HUDEP-2 (cell line): ENCODE measurements at regions not wholly inside any gene's neighbourhood (a gene's known extent, or its start where the extent isn't known, plus 50 kb on each side); places are given as distances from the start of the nearest gene placed in this dataset.
"Not testable (repeated sequence)": the region's sequence is repeated elsewhere in the genome, so short reads cannot be mapped to it uniquely, and the experiment has no call there.

Experiments used
- DNase-seq, 76 experiments: peaks; one replicate each; lab custom pipeline; 2025; ENCODE audit not compliant: unreplicated experiment in 76 of 76; lab: John Stamatoyannopoulos, UW

- no peak for DNase-seq
Observed at GRCh38 chr17:54662978-54663876, 237.4 kb upstream of the TOM1L1 start.

- no peak for DNase-seq
Observed at GRCh38 chr17:54666559-54666958, 234.1 kb upstream of the TOM1L1 start.

GRCh38 chr17:54678158-54678557 is 222.5 kb upstream of the TOM1L1 start:
- DNase-seq: no peak

- no peak for DNase-seq
Observed at GRCh38 chr17:54680410-54680809, 220.2 kb upstream of the TOM1L1 start.

GRCh38 chr17:54694287-54694887 is 206.3 kb upstream of the TOM1L1 start:
- DNase-seq: no peak

- DNase-seq: not testable (repeated sequence)
Observed at GRCh38 chr17:54712798-54713197, 187.9 kb upstream of the TOM1L1 start.

GRCh38 chr17:54718286-54718685 is 182.4 kb upstream of the TOM1L1 start:
- DNase-seq: no peak

GRCh38 chr17:54727624-54728023 is 173.0 kb upstream of the TOM1L1 start:
- no peak for DNase-seq

- no peak for DNase-seq
Observed at GRCh38 chr17:54736573-54736972, 164.1 kb upstream of the TOM1L1 start.

- DNase-seq: no peak
Observed at GRCh38 chr17:54738496-54738895, 162.2 kb upstream of the TOM1L1 start.

GRCh38 chr17:54744750-54745149 is 155.9 kb upstream of the TOM1L1 start:
- DNase-seq: no peak

- DNase-seq: no peak
Observed at GRCh38 chr17:54745239-54745638, 155.4 kb upstream of the TOM1L1 start.

- no peak for DNase-seq
Observed at GRCh38 chr17:54745862-54746261, 154.8 kb upstream of the TOM1L1 start.

- peak in 1 of 76 experiments; percentile 1 for DNase-seq
Observed at GRCh38 chr17:54749157-54749556, 151.5 kb upstream of the TOM1L1 start.

GRCh38 chr17:54754560-54754959 is 146.1 kb upstream of the TOM1L1 start:
- DNase-seq: peak in 25 of 76 experiments; percentile 1 to 45 (median 5)

- DNase-seq: no peak
Observed at GRCh38 chr17:54760836-54761235, 139.8 kb upstream of the TOM1L1 start.

GRCh38 chr17:54770836-54771235 is 129.8 kb upstream of the TOM1L1 start:
- peak in 3 of 76 experiments; percentile 1 to 7 (median 3) for DNase-seq

- DNase-seq: no peak
Observed at GRCh38 chr17:54771409-54771915, 129.2 kb upstream of the TOM1L1 start.

- DNase-seq: no peak
Observed at GRCh38 chr17:54780238-54780637, 120.4 kb upstream of the TOM1L1 start.

- DNase-seq: no peak
Observed at GRCh38 chr17:54781389-54781788, 119.3 kb upstream of the TOM1L1 start.

- no peak for DNase-seq
Observed at GRCh38 chr17:54784305-54784704, 116.3 kb upstream of the TOM1L1 start.
